Activated CD4-positive, alpha-beta T cell treated with anti-CD3 and anti-CD28 coated beads, Interleukin-2, amount 50 U/mL, for 48 hours (primary cell): ENCODE measurements at regions not wholly inside any gene's neighbourhood (a gene's known extent, or its start where the extent isn't known, plus 50 kb on each side); places are given as distances from the start of the nearest gene placed in this dataset.

Experiments used
- DNase-seq, 2 experiments: peaks; one replicate each; pipeline ENCODE4 v3.0.0-alpha.2; 2020

GRCh38 chr6:147825848-147826247 is 317.4 kb downstream of the SAMD5 start:
- no peak for DNase-seq

GRCh38 chr6:147826698-147827097 is 318.2 kb downstream of the SAMD5 start:
- DNase-seq, result no peak

DNA sequence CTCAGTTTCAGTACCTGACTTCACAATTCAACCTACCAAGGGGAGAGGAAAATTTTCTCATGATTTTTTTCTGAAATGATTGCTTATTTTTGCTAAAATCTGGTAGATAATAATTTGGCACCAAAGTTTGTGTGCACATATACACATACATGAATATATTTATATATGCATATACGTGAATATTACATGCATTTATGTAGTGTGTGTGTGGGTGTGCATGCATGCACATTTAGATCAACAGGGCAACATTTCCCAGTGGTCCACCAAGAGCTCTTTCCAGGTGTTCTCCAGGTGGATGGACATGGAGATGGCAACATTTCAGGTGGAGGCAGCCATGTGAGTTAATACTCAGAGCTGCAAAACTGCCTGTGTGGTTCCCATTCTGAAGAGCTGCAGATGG is 320.9 kb downstream of the SAMD5 start:
- DNase-seq, result no peak

DNA sequence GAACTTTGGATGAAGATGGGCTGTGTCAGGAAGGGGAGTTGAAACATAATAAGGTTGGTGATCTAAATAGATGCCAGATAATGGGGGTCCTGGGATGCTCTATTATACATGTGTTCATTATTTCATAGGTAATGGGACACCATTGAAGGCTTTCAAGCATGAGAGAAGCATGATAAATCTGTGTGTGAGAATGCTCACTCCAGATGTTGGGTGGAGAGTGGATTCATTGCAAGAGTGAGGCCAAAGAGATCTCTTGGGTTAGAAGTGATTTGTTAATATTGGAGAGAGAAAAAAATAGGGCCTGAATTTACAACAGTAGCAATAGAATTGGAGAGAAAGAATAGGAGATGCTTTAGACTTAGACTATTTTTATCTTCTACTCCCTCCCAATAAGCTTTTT is 321.3 kb downstream of the SAMD5 start:
- no peak for DNase-seq

DNA sequence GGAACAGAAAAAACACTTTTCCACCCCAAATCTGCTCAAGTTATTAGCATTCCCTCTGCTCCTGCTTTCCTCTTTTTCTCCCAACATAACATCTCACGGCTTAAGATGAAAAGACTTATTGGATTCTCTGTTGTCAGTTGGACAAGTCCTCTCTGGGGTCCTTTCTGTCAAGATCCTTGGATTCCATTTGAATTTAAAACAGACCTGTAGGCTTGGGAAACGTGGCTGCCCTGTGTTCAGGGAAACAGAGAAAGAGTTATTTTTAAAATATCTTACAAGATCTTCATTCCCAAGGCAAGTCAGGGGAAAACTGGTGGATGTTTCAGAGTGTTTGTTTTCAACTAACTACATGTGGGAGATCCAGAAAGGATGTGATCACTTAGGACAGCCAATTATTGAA is 322.9 kb downstream of the SAMD5 start:
- DNase-seq, result no peak

- DNase-seq, result no peak
Observed at GRCh38 chr6:147833607-147834006, 325.1 kb downstream of the SAMD5 start.

GRCh38 chr6:147834084-147834776 is 325.7 kb downstream of the SAMD5 start:
- DNase-seq, result no peak

DNA sequence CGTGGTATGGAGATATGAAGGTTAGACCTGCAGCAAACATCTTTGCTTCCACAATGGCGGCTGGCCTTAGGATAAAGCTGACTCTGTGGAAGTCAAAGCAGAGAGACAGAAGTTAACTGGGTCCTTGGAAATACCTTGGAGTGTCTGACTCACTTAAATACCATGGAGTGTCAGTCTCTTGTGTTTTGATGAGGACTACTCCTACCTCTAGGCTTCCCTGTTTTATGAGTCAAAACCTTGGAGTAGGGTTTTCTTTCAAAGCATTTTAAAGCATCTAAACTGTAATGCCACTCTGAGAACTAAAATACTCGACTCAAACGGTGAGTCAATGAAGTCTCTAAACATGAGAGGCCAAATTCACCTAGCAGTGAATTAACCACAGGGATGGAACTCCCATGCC is 329.1 kb downstream of the SAMD5 start:
- no peak for DNase-seq

- DNase-seq, result no peak
Observed at GRCh38 chr6:147839708-147840610, 331.5 kb downstream of the SAMD5 start.

DNA sequence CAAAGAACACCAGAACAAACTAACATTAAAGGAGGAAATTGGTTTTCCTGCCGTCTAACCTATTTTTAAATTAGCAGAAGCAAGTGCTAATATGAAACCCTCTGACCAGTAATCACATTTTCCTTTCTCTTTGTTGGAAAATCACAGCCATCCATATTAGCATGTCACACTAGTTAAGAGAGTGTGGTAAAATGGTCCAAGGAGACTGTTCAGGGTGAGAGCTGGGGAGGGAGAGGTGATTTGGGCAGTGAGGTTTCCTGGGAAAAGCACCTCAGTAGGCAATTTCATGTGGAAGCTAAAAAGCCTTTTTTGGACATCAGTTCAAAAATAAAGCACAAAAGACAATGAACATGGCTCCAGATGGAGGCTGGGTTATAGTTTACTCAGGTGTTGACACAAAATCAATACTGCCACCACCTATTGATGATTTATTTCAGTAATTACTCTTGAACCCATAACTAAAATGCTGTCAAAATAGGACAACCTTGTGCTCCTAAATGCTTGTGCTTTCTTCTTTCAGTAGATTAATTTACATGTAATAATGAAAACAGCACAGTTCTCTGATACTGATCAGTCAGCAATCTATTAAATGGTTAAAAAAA is 333.2 kb downstream of the SAMD5 start:
- DNase-seq, result no peak

DNA sequence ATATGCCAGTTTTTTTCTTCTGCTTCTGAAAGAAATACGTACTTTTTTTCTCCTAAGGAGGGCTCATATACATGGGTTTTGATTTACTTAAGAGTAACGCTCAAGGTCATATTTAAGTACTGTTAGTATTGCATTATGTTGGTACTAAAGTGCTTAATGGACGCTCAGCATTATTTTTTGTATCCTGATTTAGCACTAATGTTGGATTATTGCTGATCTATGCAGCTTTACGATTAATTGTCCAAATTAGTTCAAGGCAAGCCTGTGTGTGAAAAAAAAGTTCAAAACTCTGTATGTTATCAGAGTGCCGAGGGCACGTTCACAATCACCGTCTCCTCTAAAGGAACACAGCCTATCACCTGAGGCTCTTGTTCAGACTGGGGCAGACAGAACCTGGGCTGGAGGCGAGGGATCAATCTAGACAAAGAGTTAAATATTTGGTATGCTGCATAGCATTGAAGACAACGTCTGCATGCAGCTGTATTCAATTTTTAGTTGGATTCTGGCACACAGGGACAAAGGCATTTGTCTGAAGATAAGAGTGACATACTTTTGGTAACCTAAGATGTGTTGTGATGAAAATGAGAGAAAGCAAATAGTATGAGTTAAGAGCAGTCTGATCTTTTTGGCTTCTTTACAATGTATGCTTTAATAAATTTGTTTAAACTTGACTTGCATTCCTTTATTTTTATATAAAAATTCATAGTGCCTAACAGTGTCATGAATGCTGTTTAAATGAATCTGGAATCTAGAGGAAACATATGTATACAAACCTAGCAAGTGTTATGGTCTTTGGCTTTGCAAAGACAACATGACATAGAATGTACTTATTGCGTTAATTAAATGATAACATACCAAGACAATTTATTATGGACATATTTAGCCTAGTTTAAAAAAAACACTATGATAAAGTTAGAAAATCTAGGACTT is 341.2 kb downstream of the SAMD5 start:
- DNase-seq, result no peak

- DNase-seq, result no peak
Observed at GRCh38 chr6:147852772-147853171, 344.3 kb downstream of the SAMD5 start.

DNA sequence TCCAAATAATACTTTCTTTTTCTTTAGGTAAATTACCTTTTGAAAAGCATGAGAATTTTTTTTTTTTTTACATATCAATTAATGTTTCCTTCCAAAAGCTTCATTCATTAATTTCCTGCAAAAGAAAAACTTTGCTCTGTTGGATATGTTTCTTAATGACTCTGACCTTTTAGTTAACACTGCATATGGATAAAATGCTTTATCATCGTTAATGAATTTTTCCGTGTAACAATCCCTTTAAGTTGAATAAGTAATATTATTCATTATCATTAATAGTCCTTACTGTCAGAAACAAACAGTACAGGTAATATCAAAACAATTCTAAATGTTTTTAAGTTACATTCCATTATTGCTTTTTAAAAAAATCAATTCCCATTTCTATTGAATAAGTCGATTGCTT is 345.1 kb downstream of the SAMD5 start:
- DNase-seq, result no peak

- DNase-seq, result no peak
Observed at GRCh38 chr6:147855803-147856482, 347.5 kb downstream of the SAMD5 start.

GRCh38 chr6:147856687-147857086 is 348.2 kb downstream of the SAMD5 start:
- no peak for DNase-seq

GRCh38 chr6:147858421-147858820 is 349.9 kb downstream of the SAMD5 start:
- DNase-seq, result no peak

DNA sequence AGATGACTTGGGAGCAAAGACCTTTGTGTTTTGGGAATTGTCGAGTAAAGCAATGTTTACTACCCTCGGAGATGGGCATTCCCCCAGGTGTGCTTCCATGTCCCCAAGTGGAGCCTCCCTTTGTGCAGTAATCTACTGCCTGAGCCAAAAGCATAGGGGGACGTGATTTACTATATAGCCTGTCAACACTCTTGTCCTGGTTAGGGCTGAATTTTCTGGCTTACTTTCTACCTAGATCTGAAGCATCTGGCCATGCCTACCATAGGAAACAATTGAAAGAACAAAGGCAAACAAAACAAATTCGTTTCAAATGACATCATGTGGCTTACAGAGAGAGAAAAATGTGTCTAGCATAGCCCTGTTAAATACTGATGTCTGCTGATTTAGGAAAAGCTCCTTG is 350.6 kb downstream of the SAMD5 start:
- no peak for DNase-seq

DNA sequence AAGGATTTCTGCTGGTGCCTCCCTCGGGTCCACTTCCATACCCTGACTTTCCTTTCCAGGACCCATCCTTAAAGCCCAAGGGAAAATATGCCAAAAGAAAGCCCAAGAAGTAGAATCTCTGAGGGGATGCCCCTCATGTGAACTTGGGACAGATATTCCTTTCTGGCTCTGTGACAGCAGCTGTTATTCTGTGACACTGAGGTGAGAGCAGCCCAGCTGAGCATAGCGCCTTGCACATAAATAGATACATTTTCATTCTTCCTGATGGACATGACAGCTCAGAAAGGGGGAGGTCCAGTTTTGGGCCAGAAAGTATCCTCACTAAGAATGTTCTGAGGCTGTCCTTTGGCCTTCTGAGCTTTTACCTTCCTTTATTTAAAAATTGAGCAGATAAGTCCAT is 353.2 kb downstream of the SAMD5 start:
- DNase-seq, result no peak

GRCh38 chr6:147867433-147868226 is 359.1 kb downstream of the SAMD5 start:
- DNase-seq, result no peak

- no peak for DNase-seq
Observed at GRCh38 chr6:147868427-147869190, 360.1 kb downstream of the SAMD5 start.

DNA sequence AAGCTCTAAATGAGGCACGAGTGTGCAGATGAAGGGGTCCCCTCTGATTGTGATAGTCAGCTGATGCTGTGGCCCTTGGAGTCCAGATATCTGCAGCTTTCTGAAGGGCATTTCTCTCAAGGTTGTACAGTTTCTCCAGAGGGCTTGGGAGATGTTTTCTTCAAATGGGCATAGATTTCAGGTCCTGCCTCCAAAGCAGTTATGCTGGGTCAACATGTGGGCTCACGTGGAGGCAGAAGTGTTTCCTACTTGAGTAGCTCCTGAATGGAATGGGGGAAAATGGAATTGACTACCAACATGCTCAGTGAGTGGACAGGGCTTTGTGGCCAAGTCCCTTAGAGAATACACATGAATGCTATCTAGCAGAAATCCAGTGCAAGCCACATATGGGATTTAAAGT is 360.7 kb downstream of the SAMD5 start:
- DNase-seq, result no peak
